NCI-H526 (cell line): ENCODE measurements at regions not wholly inside any gene's neighbourhood (a gene's known extent, or its start where the extent isn't known, plus 50 kb on each side); places are given as distances from the start of the nearest gene placed in this dataset.
"Not testable (repeated sequence)": the region's sequence is repeated elsewhere in the genome, so short reads cannot be mapped to it uniquely, and the experiment has no call there.

Experiments used
- DNase-seq, 2 experiments: peaks; one replicate each; lab custom pipeline; 2025; lab: John Stamatoyannopoulos, UW

- no peak for DNase-seq
Measured at GRCh38 chrX:1140236-1140681, 72.2 kb downstream of the CRLF2 start.

GRCh38 chrX:1139185-1139500 is 73.3 kb downstream of the CRLF2 start:
- no peak for DNase-seq

- DNase-seq = no peak
Measured at GRCh38 chrX:1138476-1139184, 73.8 kb downstream of the CRLF2 start.

- no peak for DNase-seq
Measured at GRCh38 chrX:1137531-1137930, 74.9 kb downstream of the CRLF2 start.

GRCh38 chrX:1136582-1136981 is 75.9 kb downstream of the CRLF2 start:
- not testable (repeated sequence) for DNase-seq

- no peak for DNase-seq
Measured at GRCh38 chrX:1134976-1135375, 77.5 kb downstream of the CRLF2 start.

- DNase-seq = no peak
Measured at GRCh38 chrX:1134156-1134555, 78.3 kb downstream of the CRLF2 start.

GRCh38 chrX:1126738-1127137 is 85.7 kb downstream of the CRLF2 start:
- no peak for DNase-seq

GRCh38 chrX:1124531-1124930 is 87.9 kb downstream of the CRLF2 start:
- DNase-seq = no peak

GRCh38 chrX:1122851-1123250 is 89.6 kb downstream of the CRLF2 start:
- DNase-seq = not testable (repeated sequence)

- no peak for DNase-seq
Measured at GRCh38 chrX:1119275-1119674, 93.2 kb downstream of the CRLF2 start.

- DNase-seq = no peak
Measured at GRCh38 chrX:1118572-1119199, 93.8 kb downstream of the CRLF2 start.

GRCh38 chrX:1115411-1115810 is 97.0 kb downstream of the CRLF2 start:
- DNase-seq = not testable (repeated sequence)

- DNase-seq = no peak
Measured at GRCh38 chrX:1112321-1112720, 100.1 kb downstream of the CRLF2 start.

GRCh38 chrX:1111601-1112300 is 100.7 kb downstream of the CRLF2 start:
- DNase-seq = no peak

GRCh38 chrX:1109580-1110119 is 102.8 kb downstream of the CRLF2 start:
- DNase-seq = no peak

- DNase-seq = no peak
Measured at GRCh38 chrX:1108501-1109445, 103.7 kb downstream of the CRLF2 start.

GRCh38 chrX:1106478-1107210 is 105.8 kb downstream of the CRLF2 start:
- no peak for DNase-seq

GRCh38 chrX:1105671-1106419 is 106.6 kb downstream of the CRLF2 start:
- DNase-seq = no peak

- not testable (repeated sequence) for DNase-seq
Measured at GRCh38 chrX:1105031-1105430, 107.4 kb downstream of the CRLF2 start.
